Endothelial cell of umbilical vein (primary cell): ENCODE measurements at regions not wholly inside any gene's neighbourhood (a gene's known extent, or its start where the extent isn't known, plus 50 kb on each side); places are given as distances from the start of the nearest gene placed in this dataset.

Experiments used
- BruUV-seq: library from RNA; stranded (reverse); fragments of 400-500 nt; replicated peaks from 2 replicates; lab custom pipeline; 2021; lab: Mats Ljungman, UMichigan
- CTCF ChIA-PET: fragments of 300-600, 350-600 bp; sonication (Branson Sonifier 250); formaldehyde crosslinking; loops from one replicate; lab custom pipeline; 2021; ENCODE audit warnings: antibody characterized with exemption, inconsistent platforms; lab: Charles Lee
- POLR2A ChIA-PET: fragments of 300-600, 350-600 bp; sonication (Branson Sonifier 250); formaldehyde crosslinking; loops from one replicate; lab custom pipeline; 2021; ENCODE audit warnings: antibody characterized with exemption, inconsistent platforms; lab: Charles Lee
- DNase-seq: peaks from one replicate; pipeline ENCODE4 v3.0.0-alpha.2; 2011; ENCODE audit warnings: low read depth, low spot score
- FAIRE-seq: peaks from 2 replicates; lab custom pipeline; 2011; peaks lifted over from hg19 to GRCh38; lab: Jason Lieb, UNC
- H2AFZ ChIP-seq: 2 replicates; pipeline ENCODE4 v1.6.0; 2012; ENCODE audit warnings: low read depth, low read length, control low read depth, inconsistent platforms
- H3K27ac ChIP-seq: 2 replicates; pipeline ENCODE4 v1.5.1; 2011; ENCODE audit warnings: low read depth, mild to moderate bottlenecking, control low read depth, low read length, moderate library complexity; ENCODE audit not compliant: insufficient read depth
- H3K27me3 ChIP-seq, 2 experiments: 2 replicates each; pipeline versions ENCODE4 v1.6.0 to v1.6.1; 2011; ENCODE audit warnings: low read length in 2 of 2, mixed read lengths in 1 of 2; ENCODE audit not compliant: control insufficient read depth in 2 of 2, insufficient read depth in 2 of 2
- H3K36me3 ChIP-seq, 2 experiments: 2 replicates in 1 of 2; 3 replicates in 1 of 2; pipeline ENCODE4 v1.5.1; 2011; ENCODE audit warnings: low read length in 2 of 2, mild to moderate bottlenecking in 1 of 2, moderate library complexity in 1 of 2; ENCODE audit not compliant: control insufficient read depth in 2 of 2, insufficient read depth in 2 of 2; ENCODE audit errors: extremely low read depth in 1 of 2
- H3K4me1 ChIP-seq: 3 replicates; pipeline ENCODE4 v1.5.1; 2011; ENCODE audit warnings: mild to moderate bottlenecking, low read length; ENCODE audit not compliant: control insufficient read depth, insufficient read depth; ENCODE audit errors: extremely low read depth
- H3K4me2 ChIP-seq: 2 replicates; pipeline ENCODE4 v1.6.1; 2011; ENCODE audit warnings: low read length, control low read depth, mixed read lengths; ENCODE audit not compliant: insufficient read depth
- H3K4me3 ChIP-seq, 3 experiments: fragments of 200-600 bp in 1 of 3; sonication (generic), shearing (Covaris generic) in 1 of 3; replicated peaks in 1 of 3; 2 replicates each; pipeline ENCODE4 v1.5.1; 2011 to 2016; ENCODE audit warnings: control low read depth in 3 of 3, low read length in 3 of 3, mild to moderate bottlenecking in 2 of 3, inconsistent platforms in 1 of 3, low read depth in 1 of 3, moderate library complexity in 1 of 3; ENCODE audit not compliant: insufficient read depth in 1 of 3
- H3K79me2 ChIP-seq: 2 replicates; pipeline ENCODE4 v1.6.0; 2012; ENCODE audit warnings: low read length, inconsistent platforms; ENCODE audit not compliant: control insufficient read depth, insufficient read depth
- H3K9ac ChIP-seq: replicated peaks from 2 replicates; pipeline ENCODE3; 2011; ENCODE audit warnings: low read length, control low read depth; ENCODE audit not compliant: insufficient read depth; ENCODE audit errors: extremely low read depth
- H3K9me1 ChIP-seq: replicated peaks from 3 replicates; pipeline ENCODE4 v1.6.0; 2011; ENCODE audit warnings: mild to moderate bottlenecking, low read length; ENCODE audit not compliant: control insufficient read depth, insufficient read depth; ENCODE audit errors: extremely low read depth
- H3K9me3 ChIP-seq: replicated peaks from 2 replicates; pipeline ENCODE4 v1.5.1; 2012; ENCODE audit warnings: low read length, inconsistent platforms; ENCODE audit not compliant: control insufficient read depth, insufficient read depth
- H4K20me1 ChIP-seq: replicated peaks from 2 replicates; pipeline ENCODE3; 2011; ENCODE audit warnings: mild to moderate bottlenecking, low read length; ENCODE audit not compliant: control insufficient read depth, insufficient read depth; ENCODE audit errors: extremely low read depth
- EZH2 ChIP-seq: IDR thresholded peaks from 2 replicates; pipeline ENCODE4 v1.6.1; 2012; ENCODE audit warnings: borderline replicate concordance, low read depth, mild to moderate bottlenecking, moderate library complexity, low read length, inconsistent platforms; ENCODE audit not compliant: severe bottlenecking
- JUN ChIP-seq: IDR thresholded peaks from 2 replicates; pipeline ENCODE4 v1.6.1; 2011; ENCODE audit warnings: borderline replicate concordance, low read depth; ENCODE audit not compliant: insufficient read length, insufficient read depth
- POLR2AphosphoS5 ChIP-seq: IDR thresholded peaks from 2 replicates; pipeline ENCODE4 v1.6.1; 2012; ENCODE audit warnings: low read depth, mild to moderate bottlenecking, control low read depth, low read length, moderate library complexity; ENCODE audit not compliant: insufficient read depth
- dilution Hi-C: fragments of 300-500 bp; cut with MboI; formaldehyde crosslinking; loops from one replicate; pipeline ENCODE4 v1.15.0; 2019; ENCODE audit warnings: low sequenced_read_pairs; ENCODE audit not compliant: extremely low pct_ligation_motif_present
- intact Hi-C: fragments of 100-400 bp; cut with micrococcal nuclease; formaldehyde crosslinking; loops from one replicate; pipeline ENCODE4 v1.10.0; 2022
- TF ChIP-seq, protein P1 (sequence below): IDR thresholded peaks from 2 replicates; pipeline ENCODE4 v1.6.1; 2011; ENCODE audit not compliant: insufficient read depth, insufficient read length
- TF ChIP-seq, protein P2 (sequence below), 2 donors: IDR thresholded peaks; 1 replicate in 1 of 2; 2 replicates in 1 of 2; pipeline ENCODE4 v1.5.1; 2011; ENCODE audit warnings: low read length in 2 of 2, mild to moderate bottlenecking in 2 of 2, moderate library complexity in 2 of 2, control low read depth in 1 of 2, inconsistent platforms in 1 of 2, low read depth in 1 of 2; ENCODE audit not compliant: insufficient read depth in 1 of 2; ENCODE audit errors: extremely low read depth in 1 of 2

- CTCF ChIA-PET = no interaction called here
- H3K4me3 ChIP-seq = no peak overlapping the region
- FAIRE-seq (no peak), DNase-seq (no peak)
- no peak overlapping the region for H3K9ac ChIP-seq
- H3K9me3 ChIP-seq = no peaks in the 10 kb centered on the region
- intact Hi-C loops (no loop called here), dilution Hi-C loops (no loop called here)
- BruUV-seq = no TSS peak
- H3K79me2 ChIP-seq = no peaks in the 10 kb centered on the region
- peaks cover 0 to 6% of the 10 kb centered on the region in 2 experiments for H3K27me3 ChIP-seq
- POLR2A ChIA-PET = no interaction called here
- H3K9me1 ChIP-seq = no peaks in the 10 kb centered on the region
- H3K27ac ChIP-seq = no peak overlapping the region
- peaks cover 3% of the 10 kb centered on the region for H3K4me1 ChIP-seq
- H2AFZ ChIP-seq = no peak overlapping the region
- no peaks in the 10 kb centered on the region for H4K20me1 ChIP-seq
- no peaks in the 10 kb centered on the region for H3K36me3 ChIP-seq
- TF ChIP-seq, protein P1, sequence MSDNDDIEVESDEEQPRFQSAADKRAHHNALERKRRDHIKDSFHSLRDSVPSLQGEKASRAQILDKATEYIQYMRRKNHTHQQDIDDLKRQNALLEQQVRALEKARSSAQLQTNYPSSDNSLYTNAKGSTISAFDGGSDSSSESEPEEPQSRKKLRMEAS = no peak
- H3K4me2 ChIP-seq = no peak overlapping the region
Observed at GRCh38 chr13:44163108-44163507, 210.5 kb upstream of the SERP2 start.

- no TSS peak for BruUV-seq
Observed at GRCh38 chr13:44165221-44165888, 208.3 kb upstream of the SERP2 start.

More at GRCh38 chr13:44165221-44165888, 208.3 kb upstream of the SERP2 start:
- H3K9ac ChIP-seq = no peak overlapping the region
- H3K36me3 ChIP-seq = no peaks in the 10 kb centered on the region
- CTCF ChIA-PET = interaction anchor here (1.1 kb wide), 1 partner anchor 10 kb away, joined by 3 read pairs; no protein-coding TSS in a partner anchor
- no peak for DNase-seq
- H2AFZ ChIP-seq = no peak overlapping the region
- intact Hi-C loops (no loop called here), dilution Hi-C loops (no loop called here)
- H3K4me3 ChIP-seq = no peak overlapping the region
- no peaks in the 10 kb centered on the region for H4K20me1 ChIP-seq
- H3K4me2 ChIP-seq = no peak overlapping the region
- H3K9me3 ChIP-seq = no peaks in the 10 kb centered on the region
- H3K27me3 ChIP-seq = peaks cover 0 to 6% of the 10 kb centered on the region in 2 experiments
- no peaks in the 10 kb centered on the region for H3K79me2 ChIP-seq
- H3K4me1 ChIP-seq = no peaks in the 10 kb centered on the region
- no peak overlapping the region for H3K27ac ChIP-seq
- POLR2A ChIA-PET = no interaction called here
- no peaks in the 10 kb centered on the region for H3K9me1 ChIP-seq
- FAIRE-seq = no peak
- TF ChIP-seq EZH2 = no peak
- TF ChIP-seq, protein P2, sequence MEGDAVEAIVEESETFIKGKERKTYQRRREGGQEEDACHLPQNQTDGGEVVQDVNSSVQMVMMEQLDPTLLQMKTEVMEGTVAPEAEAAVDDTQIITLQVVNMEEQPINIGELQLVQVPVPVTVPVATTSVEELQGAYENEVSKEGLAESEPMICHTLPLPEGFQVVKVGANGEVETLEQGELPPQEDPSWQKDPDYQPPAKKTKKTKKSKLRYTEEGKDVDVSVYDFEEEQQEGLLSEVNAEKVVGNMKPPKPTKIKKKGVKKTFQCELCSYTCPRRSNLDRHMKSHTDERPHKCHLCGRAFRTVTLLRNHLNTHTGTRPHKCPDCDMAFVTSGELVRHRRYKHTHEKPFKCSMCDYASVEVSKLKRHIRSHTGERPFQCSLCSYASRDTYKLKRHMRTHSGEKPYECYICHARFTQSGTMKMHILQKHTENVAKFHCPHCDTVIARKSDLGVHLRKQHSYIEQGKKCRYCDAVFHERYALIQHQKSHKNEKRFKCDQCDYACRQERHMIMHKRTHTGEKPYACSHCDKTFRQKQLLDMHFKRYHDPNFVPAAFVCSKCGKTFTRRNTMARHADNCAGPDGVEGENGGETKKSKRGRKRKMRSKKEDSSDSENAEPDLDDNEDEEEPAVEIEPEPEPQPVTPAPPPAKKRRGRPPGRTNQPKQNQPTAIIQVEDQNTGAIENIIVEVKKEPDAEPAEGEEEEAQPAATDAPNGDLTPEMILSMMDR (IDR thresholded peaks at IDR 0.05; ENCODE audit: extremely low read depth in 1 of 2, insufficient read depth in 1 of 2, low read depth in 1 of 2, low read length in 2 of 2) = no peak
- TF ChIP-seq, protein P1 = no peak
- no peak for TF ChIP-seq JUN
- no peak for TF ChIP-seq POLR2AphosphoS5
